CD4-positive, alpha-beta T cell (primary cell): ENCODE measurements at regions not wholly inside any gene's neighbourhood (a gene's known extent, or its start where the extent isn't known, plus 50 kb on each side); places are given as distances from the start of the nearest gene placed in this dataset.

Source experiments
- ATAC-seq: fragments of 200-7000 bp; cut with Tn5 transposase; one replicate; pipeline ENCODE4 v1.10.0; 2022; ENCODE audit warnings: mild to moderate bottlenecking; ENCODE audit not compliant: poor library complexity
- CTCF ChIA-PET: fragments of 350-600 bp; sonication (Branson Sonifier 250); formaldehyde crosslinking; loops from one replicate; lab custom pipeline; 2021; ENCODE audit warnings: antibody characterized with exemption, inconsistent platforms; lab: Charles Lee
- POLR2A ChIA-PET: fragments of 350-600 bp; sonication (Branson Sonifier 250); formaldehyde crosslinking; loops from one replicate; lab custom pipeline; 2021; ENCODE audit warnings: antibody characterized with exemption, inconsistent platforms; lab: Charles Lee
- DNase-seq, 14 experiments: peaks; one replicate each; pipeline ENCODE4 v3.0.0-alpha.2; 2013 to 2020; ENCODE audit warnings: mixed read lengths in 2 of 14
- H3K27ac ChIP-seq, 2 donors: one replicate each; pipeline versions ENCODE4 v1.5.1 to v1.7.0; 2013; ENCODE audit warnings: low read length in 2 of 2, low read depth in 1 of 2, mild to moderate bottlenecking in 1 of 2
- H3K27me3 ChIP-seq, 2 experiments: 1 replicate in 1 of 2; 2 replicates in 1 of 2; pipeline versions ENCODE4 v1.6.1 to v1.7.0; 2013; ENCODE audit warnings: low read length in 2 of 2, control low read depth in 1 of 2, mild to moderate bottlenecking in 1 of 2, moderate library complexity in 1 of 2; ENCODE audit not compliant: insufficient read depth in 2 of 2, control insufficient read depth in 1 of 2
- H3K36me3 ChIP-seq: one replicate; pipeline ENCODE4 v1.6.1; 2013; ENCODE audit warnings: low read length, control low read depth; ENCODE audit not compliant: insufficient read depth
- H3K4me1 ChIP-seq: one replicate; pipeline ENCODE4 v1.6.1; 2013; ENCODE audit warnings: low read length, control low read depth; ENCODE audit not compliant: insufficient read depth
- H3K4me3 ChIP-seq: one replicate; pipeline ENCODE4 v1.5.1; 2013; ENCODE audit warnings: mild to moderate bottlenecking, low read length, moderate library complexity
- H3K9me3 ChIP-seq, 2 experiments: 1 replicate in 1 of 2; 2 replicates in 1 of 2; pipeline versions ENCODE4 v1.6.1 to v1.7.0; 2013; ENCODE audit warnings: low read length in 2 of 2, mild to moderate bottlenecking in 2 of 2, control low read depth in 1 of 2, moderate library complexity in 1 of 2; ENCODE audit not compliant: control insufficient read depth in 1 of 2, insufficient read depth in 1 of 2
- H3K27ac Mint-ChIP-seq: one replicate; pipeline ENCODE4 v1.8.0; 2020; ENCODE audit warnings: mixed read lengths
- H3K27me3 Mint-ChIP-seq: one replicate; pipeline ENCODE4 v1.8.0; 2021; ENCODE audit warnings: mixed read lengths
- H3K36me3 Mint-ChIP-seq: one replicate; pipeline ENCODE4 v1.8.0; 2021; ENCODE audit warnings: low read depth, mixed read lengths
- H3K4me1 Mint-ChIP-seq: one replicate; pipeline ENCODE4 v1.8.0; 2021; ENCODE audit warnings: low read depth, mixed read lengths
- H3K4me3 Mint-ChIP-seq: one replicate; pipeline ENCODE4 v1.8.0; 2020; ENCODE audit warnings: mild to moderate bottlenecking, mixed read lengths
- H3K9me3 Mint-ChIP-seq: one replicate; pipeline ENCODE4 v1.8.0; 2020; ENCODE audit warnings: mixed read lengths
- intact Hi-C, 2 experiments: fragments of 100-400 bp; cut with DNase I in 1 of 2; cut with micrococcal nuclease in 1 of 2; formaldehyde crosslinking; loops; one replicate each; pipeline versions ENCODE4 v1.15.1 to v1.9.0; 2023 to 2025; cut with DNase I, micrococcal nuclease
- TF ChIP-seq, protein P1 (sequence below): fragments of 200-600 bp; IDR thresholded peaks from one replicate; pipeline ENCODE4 v1.8.0; 2022; ENCODE audit warnings: antibody characterized with exemption, mild to moderate bottlenecking

DNA sequence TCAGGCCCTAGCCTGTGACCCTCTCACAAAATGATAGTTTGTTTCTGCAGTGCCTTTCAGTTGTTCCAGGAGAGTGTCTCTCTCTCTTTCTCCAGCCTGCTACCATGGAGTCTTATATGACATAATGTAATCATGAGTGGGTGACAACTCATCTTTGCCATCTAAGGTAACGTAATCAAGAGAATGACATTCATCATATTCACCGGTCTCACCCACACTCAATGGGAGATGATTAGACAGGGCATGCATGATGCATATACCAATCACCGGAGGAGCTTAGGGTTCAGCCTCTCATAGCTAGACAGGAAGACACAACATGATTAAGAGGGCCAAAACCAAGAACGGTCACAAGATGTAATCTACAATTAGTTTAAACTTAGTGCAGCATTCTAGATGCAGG is 97.1 kb upstream of the FAM9B start:
- H3K36me3 ChIP-seq = no peaks in the 10 kb centered on the region
- no peak for DNase-seq
- no peaks in the 10 kb centered on the region for H3K9me3 ChIP-seq
- no peaks in the 10 kb centered on the region for H3K9me3 Mint-ChIP-seq
- no peak for ATAC-seq
- H3K4me3 ChIP-seq = no peak overlapping the region
- TF ChIP-seq, protein P1, sequence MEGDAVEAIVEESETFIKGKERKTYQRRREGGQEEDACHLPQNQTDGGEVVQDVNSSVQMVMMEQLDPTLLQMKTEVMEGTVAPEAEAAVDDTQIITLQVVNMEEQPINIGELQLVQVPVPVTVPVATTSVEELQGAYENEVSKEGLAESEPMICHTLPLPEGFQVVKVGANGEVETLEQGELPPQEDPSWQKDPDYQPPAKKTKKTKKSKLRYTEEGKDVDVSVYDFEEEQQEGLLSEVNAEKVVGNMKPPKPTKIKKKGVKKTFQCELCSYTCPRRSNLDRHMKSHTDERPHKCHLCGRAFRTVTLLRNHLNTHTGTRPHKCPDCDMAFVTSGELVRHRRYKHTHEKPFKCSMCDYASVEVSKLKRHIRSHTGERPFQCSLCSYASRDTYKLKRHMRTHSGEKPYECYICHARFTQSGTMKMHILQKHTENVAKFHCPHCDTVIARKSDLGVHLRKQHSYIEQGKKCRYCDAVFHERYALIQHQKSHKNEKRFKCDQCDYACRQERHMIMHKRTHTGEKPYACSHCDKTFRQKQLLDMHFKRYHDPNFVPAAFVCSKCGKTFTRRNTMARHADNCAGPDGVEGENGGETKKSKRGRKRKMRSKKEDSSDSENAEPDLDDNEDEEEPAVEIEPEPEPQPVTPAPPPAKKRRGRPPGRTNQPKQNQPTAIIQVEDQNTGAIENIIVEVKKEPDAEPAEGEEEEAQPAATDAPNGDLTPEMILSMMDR = no peak
- no peaks in the 10 kb centered on the region for H3K36me3 Mint-ChIP-seq
- H3K4me1 Mint-ChIP-seq = no peaks in the 10 kb centered on the region
- no peak overlapping the region for H3K27ac Mint-ChIP-seq
- no peak overlapping the region for H3K4me3 Mint-ChIP-seq
- ChIA-PET CTCF (interaction anchor here (0.7 to 1.9 kb wide), 2 partner anchors 12 to 17 kb away, joined by 3 to 5 read pairs; no protein-coding TSS in a partner anchor), POLR2A (no interaction called here)
- intact Hi-C loops = no loop called here
- H3K27me3 Mint-ChIP-seq = no peaks in the 10 kb centered on the region
- H3K27ac ChIP-seq = no peak overlapping the region
- no peaks in the 10 kb centered on the region for H3K27me3 ChIP-seq
- H3K4me1 ChIP-seq = no peaks in the 10 kb centered on the region

DNA sequence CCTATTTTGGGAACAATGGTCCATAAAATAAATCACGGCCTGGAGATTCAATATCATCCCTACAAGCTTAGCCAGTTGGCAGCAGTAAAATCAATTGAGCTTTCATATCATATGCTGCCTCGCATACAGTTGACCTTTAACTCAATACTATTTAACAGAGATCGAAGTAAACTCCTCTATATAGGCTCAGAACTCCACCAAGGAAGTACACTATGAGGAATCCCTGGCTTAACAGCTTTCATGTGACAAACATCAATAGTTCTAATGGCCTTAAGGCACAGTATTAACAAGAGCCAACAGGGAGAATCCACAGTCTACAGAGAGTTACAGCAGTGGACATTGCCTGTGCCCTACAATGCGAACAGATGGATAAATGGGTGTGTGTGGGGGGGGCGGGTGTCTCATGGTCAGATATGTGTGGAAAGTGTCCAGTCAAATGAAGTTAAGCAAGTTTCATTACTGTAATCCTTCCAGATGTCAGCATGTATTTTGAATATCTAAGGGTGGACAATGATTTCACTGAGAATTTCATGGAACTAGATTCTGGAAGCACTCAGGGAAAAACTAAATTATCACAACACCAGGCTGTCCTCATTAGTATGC is 98.2 kb upstream of the FAM9B start:
- no peak overlapping the region for H3K4me3 Mint-ChIP-seq
- ChIA-PET CTCF (interaction anchor here (1.9 kb wide), 1 partner anchor 13 kb away, joined by 5 read pairs; no protein-coding TSS in a partner anchor), POLR2A (no interaction called here)
- TF ChIP-seq, protein P1 = no peak
- no peaks in the 10 kb centered on the region for H3K27me3 ChIP-seq
- H3K4me3 ChIP-seq = no peak overlapping the region
- H3K36me3 ChIP-seq = no peaks in the 10 kb centered on the region
- no peaks in the 10 kb centered on the region for H3K9me3 Mint-ChIP-seq
- no peaks in the 10 kb centered on the region for H3K4me1 ChIP-seq
- no peaks in the 10 kb centered on the region for H3K36me3 Mint-ChIP-seq
- no peaks in the 10 kb centered on the region for H3K4me1 Mint-ChIP-seq
- intact Hi-C loops = no loop called here
- H3K27ac ChIP-seq = no peak overlapping the region
- DNase-seq (no peak), ATAC-seq (no peak)
- no peaks in the 10 kb centered on the region for H3K27me3 Mint-ChIP-seq
- H3K9me3 ChIP-seq = no peaks in the 10 kb centered on the region
- no peak overlapping the region for H3K27ac Mint-ChIP-seq

DNA sequence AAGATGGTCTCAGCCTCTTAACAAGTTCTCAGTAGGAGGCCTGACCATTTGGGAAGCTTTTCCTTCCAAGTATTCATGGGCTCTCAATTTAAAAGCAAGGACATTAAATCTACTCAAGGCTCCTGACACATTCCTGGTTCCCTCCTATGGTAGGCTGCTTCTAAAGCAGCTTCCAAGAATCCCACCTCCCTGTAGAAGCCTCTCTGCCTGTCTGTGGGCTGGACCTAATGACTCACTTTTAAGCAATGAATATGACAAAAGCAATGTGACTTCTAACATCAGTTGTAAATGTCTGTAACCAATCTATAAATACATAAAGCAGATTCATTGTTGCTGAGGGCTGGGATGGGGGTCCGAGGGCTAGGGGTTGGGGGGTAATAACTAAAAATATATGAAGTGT is 99.5 kb upstream of the FAM9B start:
- DNase-seq (no peak), ATAC-seq (no peak)
- intact Hi-C loops = no loop called here
- Mint-ChIP-seq H3K4me1 (no peaks in the 10 kb centered on the region), H3K9me3 (no peaks in the 10 kb centered on the region), H3K36me3 (no peaks in the 10 kb centered on the region), H3K27me3 (no peaks in the 10 kb centered on the region), H3K4me3 (no peak overlapping the region), H3K27ac (no peak overlapping the region)
- no peak overlapping the region for H3K27ac ChIP-seq
- no peaks in the 10 kb centered on the region for H3K27me3 ChIP-seq
- ChIA-PET CTCF (no interaction called here), POLR2A (no interaction called here)
- no peaks in the 10 kb centered on the region for H3K36me3 ChIP-seq
- no peaks in the 10 kb centered on the region for H3K4me1 ChIP-seq
- H3K4me3 ChIP-seq = no peak overlapping the region
- no peaks in the 10 kb centered on the region for H3K9me3 ChIP-seq
- TF ChIP-seq, protein P1 = no peak
